HG03108 (cell line): ENCODE measurements at regions not wholly inside any gene's neighbourhood (a gene's known extent, or its start where the extent isn't known, plus 50 kb on each side); places are given as distances from the start of the nearest gene placed in this dataset.

ENCODE experiments used
- ATAC-seq: cut with Tn5 transposase; IDR thresholded peaks from one replicate; pipeline ENCODE4 v1.9.1; 2021; ENCODE audit warnings: moderate library complexity; ENCODE audit not compliant: unreplicated experiment

GRCh38 chr17:45677770-45678169 lies 106.3 kb upstream of the CRHR1 start:
- no peak for ATAC-seq

DNA sequence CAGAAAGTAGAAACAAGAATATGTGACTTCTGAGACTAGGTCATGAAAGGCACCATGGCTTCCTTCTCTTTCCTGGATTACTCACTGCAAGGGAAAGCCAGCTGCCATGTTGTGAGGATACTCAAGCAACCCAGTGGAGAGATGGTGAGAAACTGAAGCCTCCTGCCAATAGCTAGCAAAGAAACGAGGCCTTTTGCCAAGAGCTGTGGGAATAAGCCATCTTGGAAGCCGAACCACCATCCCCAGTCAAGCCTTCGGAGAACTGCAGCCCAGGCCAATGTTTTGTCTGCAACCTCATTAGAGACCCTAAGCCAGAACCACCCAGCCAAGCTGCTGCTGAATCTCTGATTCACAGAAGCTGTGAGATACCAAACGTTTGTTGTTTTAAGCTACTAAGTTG lies 104.7 kb upstream of the CRHR1 start:
- ATAC-seq = no peak

GRCh38 chr17:45680360-45680759 lies 103.8 kb upstream of the CRHR1 start:
- ATAC-seq = no peak

DNA sequence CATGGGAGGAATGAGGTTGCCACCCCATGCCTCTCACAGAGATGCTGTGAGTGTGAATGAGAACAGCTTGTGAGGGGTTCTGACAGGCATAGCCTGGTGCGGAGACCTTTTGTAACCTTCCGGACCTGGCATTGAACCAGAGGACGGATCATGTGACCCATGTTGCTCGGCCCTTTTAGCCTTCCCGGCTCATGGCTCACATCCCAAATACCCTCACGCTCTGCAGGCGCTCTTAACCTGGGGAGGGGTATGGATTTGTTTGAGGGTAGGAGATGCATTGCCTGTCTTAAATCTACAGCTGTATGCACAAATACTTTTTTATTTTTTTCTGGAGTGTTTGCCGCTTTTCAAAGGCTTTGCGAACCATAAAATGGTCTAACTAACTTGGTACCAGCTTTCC lies 102.4 kb upstream of the CRHR1 start:
- no peak for ATAC-seq

- ATAC-seq = no peak
Measured at GRCh38 chr17:45686250-45686649, 97.9 kb upstream of the CRHR1 start.

DNA sequence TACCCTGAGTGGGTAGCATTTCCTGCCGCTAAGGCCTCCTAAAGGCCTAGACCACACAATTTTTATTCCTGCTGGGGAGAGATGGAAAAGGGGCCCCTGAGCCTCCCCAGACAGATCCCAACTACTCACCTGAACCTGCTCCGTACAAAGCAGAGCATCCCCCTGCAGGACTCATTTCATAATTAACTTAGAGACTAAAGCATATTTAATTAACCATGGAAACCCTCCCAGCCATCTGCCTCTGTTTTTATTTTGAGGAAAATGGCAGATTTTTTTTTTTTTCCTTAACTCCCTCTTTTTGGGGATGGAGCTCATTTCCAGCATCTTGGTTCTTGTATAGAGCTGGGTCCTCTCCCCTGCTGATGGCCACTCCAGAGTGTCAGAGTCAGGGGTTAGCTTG lies 96.5 kb upstream of the CRHR1 start:
- ATAC-seq = no peak

DNA sequence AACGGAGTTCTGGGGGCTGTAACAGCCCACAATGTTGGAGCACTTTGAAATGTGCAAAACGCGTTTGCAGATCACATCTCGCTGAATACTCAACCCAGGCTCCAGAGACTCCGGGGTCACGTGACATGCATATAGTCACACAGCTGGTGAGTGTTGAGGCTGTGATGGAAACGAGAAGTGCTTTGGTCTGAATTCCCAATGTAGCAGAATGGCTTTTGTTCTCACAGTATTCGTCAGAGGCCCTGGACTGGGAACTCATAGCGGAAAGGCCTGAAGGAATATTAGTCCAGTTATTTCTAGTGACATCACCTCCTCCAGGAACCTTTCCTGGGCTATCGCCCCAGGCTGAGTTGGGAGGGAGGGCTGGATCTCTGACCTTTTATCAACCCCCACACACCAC lies 95.8 kb upstream of the CRHR1 start:
- no peak for ATAC-seq

DNA sequence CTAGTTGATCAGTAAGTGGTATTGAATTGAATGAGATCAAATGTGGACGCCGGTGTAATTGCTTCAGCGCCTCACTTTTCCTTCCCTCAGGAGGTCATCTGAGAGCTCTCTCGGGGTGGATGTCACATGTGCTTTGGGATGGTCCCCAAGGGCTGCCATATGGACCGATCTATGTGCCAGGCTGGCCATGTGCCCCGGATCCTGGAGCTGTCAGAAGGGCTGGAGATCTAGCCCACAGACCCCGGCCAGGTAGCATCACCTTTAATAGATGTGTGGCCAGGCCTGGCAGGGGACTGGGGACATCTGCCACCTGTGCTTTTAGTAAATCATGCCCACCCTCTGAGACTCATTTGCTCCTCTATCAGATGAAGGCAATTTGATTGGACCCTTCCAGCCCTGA lies 95.3 kb upstream of the CRHR1 start:
- ATAC-seq = no peak

DNA sequence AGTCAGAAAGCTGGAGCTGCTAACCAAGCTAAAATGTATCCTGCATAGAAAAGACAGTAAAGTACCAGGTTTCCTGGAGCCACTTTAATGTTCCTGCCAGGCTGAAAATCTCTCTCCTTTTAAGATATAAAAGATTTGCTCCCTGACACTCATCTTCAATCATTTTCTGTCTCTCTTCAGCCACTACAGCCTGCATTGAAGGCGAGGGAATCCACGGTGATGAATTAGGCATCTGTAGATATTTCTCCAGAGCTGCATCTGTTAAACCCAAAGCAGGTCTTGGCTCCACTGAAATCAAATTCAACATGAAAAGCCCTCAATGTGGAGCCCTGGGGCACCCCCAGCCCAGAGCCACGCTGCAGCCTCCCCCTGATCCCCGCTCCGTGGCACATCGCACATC lies 94.7 kb upstream of the CRHR1 start:
- ATAC-seq = no peak

DNA sequence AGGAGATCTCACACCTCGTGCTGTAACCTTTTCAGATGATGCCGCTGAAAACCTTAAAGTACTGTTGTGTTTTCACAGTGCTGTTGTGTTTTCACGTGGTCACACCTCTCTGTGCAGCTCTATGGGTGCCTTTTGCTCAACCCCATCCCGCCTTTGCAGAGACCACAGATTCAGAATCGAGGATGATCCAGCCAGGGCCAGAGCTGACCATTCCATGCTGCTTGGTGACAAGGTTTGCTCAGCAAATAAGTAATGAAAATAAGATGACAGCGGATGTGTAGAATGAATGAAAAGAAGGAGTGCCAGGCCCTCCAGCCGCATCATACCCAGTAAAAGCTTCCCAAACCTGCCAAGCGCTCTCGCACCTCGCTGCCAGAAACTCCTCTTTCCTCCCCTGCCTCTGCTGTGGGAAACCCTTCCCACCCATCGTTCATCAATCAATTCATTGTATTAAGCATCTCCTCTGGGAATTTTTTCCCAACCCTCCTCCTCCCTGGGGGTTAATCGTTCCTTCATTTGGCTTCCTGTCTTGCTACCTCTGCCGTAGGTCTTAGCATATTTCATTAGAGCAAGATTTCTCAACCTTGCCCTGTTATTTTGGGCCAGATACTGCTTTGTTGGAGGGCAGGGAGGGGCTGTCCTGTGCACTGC lies 93.4 kb upstream of the CRHR1 start:
- no peak for ATAC-seq

DNA sequence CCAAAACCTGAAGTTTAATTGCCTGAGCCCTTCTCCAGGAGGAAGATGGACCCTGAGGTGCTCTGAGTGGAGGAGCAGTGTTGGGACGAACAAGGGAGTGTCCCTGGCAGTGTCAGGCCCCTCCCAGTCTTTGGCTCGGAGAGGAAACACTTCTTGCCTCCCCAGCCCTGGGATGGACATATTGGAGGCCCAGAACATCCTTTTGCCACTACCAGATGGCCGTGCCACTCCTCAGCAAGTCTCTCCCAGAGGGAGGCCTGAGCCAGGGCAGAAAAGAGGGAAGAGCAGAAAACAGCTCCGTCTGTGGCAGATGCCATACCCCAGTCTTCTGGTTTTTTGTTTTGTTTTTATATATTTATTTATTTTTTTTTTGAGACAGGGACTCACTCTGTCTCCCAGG lies 91.5 kb upstream of the CRHR1 start:
- no peak for ATAC-seq

DNA sequence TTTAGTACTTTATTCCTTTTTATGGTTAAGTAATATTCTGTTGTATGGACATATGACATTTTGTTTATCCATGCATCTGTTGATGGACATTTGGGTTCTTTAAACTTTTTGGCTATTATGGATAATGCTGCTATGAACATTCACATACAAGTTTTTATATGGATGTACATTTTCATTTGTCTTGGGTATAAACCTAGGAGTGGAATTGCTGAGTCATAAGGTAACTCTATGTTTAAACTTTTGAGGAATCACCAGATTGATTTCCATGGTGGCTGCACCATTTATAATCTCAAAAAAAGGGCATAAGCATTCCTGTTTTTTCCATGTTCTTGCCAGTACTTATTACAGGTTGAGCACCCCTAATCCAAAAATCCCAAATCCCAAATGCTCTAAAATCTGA lies 90.3 kb upstream of the CRHR1 start:
- no peak for ATAC-seq

DNA sequence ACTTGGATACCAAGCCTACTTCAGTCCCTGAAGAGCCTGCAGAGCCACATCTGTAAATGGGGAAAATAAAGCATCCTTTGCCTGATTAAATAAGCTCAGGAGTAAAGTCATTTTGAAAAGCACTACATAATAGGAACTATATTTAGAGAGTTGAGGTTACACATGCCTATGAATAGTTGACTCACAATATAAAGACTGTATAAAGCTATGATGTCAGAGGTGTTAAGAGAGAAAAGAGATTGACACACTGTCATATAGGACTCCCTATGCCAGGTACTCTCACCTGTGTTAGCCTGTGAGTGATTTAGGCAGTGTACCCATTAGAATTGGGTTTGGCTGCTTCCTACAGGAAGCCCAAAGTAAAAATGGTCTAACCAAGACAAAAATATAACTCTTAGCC lies 87.7 kb upstream of the CRHR1 start:
- ATAC-seq = no peak

GRCh38 chr17:45697076-45697475 lies 87.0 kb upstream of the CRHR1 start:
- ATAC-seq = no peak

DNA sequence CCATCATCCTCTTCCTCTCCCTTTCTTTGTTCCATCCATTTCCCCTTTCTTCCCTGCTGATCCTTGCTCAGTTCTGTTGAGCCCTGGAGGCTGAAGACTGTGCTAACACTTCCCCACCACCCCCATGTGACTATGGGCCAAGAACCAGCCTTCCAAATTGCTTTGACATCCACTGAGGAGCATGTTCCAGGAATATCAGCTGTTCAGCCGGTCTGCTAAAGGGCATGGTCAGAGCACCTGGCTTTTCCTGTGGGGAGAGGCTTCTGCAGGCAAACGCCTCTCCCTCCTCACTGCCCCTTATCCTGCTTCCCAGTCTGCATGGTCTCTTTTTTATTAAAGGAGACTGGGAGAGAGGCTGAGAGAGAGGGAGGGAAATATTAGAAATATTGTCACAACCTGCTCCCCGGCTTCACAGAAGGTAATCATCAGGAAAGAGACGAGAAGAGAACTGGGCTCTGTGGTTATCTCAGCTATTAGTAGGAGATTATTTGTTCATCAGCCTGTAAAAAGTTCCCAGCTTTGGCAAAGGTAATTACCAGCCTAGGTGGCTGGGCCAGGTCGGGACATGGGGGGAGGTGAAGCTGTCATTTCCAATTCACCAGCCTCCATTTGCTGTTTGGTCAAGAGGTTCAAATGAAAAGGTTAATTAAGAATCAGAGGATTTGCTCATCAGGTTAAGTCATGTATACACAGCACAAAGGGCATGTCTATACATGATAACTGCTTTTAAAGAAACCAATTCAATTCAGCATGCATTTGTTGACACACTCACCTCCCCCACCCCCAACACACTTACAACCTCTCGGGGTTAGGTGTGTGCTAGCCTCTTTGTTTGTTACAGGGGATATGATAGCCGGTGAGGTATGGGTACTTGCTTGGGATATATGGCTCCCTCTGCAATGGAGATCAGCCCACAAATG lies 83.7 kb upstream of the CRHR1 start:
- no peak for ATAC-seq

- ATAC-seq = no peak
Measured at GRCh38 chr17:45702666-45703266, 81.4 kb upstream of the CRHR1 start.

DNA sequence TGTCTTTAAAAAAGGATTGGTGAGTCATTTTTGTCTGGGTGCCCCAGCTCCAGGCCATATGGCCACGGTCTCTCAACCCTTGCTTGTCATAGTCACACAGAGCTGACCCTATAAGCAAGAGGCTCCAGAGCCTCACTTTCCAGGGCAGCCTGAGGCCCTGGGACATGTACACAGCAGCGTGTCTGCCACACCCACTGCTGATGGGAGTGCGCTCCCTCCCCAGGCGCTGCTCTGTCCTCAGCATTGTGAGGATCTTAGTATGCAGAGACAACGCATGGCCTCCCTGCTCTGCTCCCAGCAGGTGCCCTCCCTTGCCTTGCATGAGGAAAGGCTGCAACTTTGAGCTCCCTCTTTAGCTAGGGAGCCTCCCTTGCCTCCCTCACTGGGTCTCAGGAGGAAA lies 80.8 kb upstream of the CRHR1 start:
- no peak for ATAC-seq

DNA sequence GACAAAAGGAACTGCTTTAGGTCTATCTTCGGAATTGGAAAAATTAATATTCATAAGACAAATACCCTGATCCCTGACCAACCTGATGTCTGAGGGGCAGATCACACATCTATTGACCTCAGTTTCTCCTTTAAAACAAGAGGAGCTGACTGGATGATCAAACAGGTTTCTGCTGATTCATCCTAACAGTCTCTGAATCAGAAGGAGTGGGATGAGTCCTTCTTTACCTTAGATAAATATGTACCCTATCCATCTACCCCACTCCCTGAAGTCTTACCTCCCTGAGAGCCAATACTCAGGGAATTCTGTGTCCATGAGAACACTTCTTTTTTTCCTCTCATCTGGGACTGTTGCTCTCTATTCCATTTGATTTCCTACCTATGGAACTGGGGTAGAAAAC lies 80.3 kb upstream of the CRHR1 start:
- ATAC-seq = no peak

DNA sequence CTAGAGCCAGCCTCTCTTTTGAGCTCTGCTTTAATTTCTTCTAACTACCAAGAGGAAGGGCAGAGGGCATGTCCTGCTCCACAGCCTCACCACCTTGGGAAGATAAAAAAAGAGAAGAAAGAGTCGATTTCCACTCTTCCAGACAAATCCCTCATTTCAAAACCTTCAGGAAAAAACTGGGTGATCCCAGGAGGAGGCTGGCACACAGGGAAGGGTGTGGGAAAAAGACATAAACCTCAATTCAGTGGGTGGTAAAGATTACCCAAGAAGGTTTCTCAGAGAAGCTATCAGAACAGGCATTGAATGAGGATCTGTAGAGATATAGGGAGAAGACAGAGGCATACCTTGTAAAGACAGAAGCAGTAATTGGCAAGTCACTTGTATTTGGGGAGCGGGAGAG lies 79.9 kb upstream of the CRHR1 start:
- no peak for ATAC-seq

- ATAC-seq = no peak
Measured at GRCh38 chr17:45705123-45706009, 78.8 kb upstream of the CRHR1 start.

DNA sequence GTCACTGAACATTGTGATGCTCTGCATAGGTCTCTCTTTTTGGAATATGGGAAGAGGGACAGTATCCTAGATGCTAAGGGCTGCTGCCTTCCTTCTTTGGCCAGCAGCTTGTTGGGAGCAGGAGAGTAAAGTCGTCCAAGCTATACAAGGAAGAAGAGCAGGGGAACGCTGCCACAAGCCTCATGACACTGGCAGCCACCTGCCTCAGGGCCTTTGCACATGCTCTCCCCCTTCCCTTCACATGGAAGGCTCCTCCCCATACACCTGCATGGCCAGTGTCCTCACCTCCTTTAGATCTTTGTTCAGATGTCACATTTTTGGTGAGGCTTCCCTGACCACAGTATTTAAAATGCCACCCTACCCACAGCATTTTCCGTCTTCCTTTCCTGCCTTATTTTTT lies 78.1 kb upstream of the CRHR1 start:
- ATAC-seq = no peak
